ENCODE measurements at regions not wholly inside any gene's neighbourhood (a gene's known extent, or its start where the extent isn't known, plus 50 kb on each side); places are given as distances from the start of the nearest gene placed in this dataset.

GRCh38 chr5:114221807-114222206, 140.1 kb upstream of the KCNN2 start:
- dilution Hi-C loops (cut with HindIII; ENCODE audit: low sequenced_read_pairs, unreplicated experiment) = no loop called here
- Histone ChIP-seq H3K9me1 (ENCODE audit: insufficient read depth, low read length) (no peaks in the 10 kb centered on the region), H2BK5ac (ENCODE audit: low read depth, low read length, poor library complexity, severe bottlenecking) (peak overlapping the region; percentile 80), H3K4ac (ENCODE audit: low read depth, low read length) (no peak overlapping the region), H4K8ac (ENCODE audit: low read depth in 2 of 2, low read length in 2 of 2) (peak overlapping the region; percentile 39 to 54; a peak in 2 of 4 replicates), H3K79me1 (ENCODE audit: low read depth in 1 of 2, low read length in 2 of 2) (no peaks in the 10 kb centered on the region), H3K36me3 (ENCODE audit: control insufficient read depth, insufficient read depth, low read length) (no peaks in the 10 kb centered on the region), H2AFZ (replicated peaks; ENCODE audit: low read length, poor library complexity) (no peak overlapping the region), H3K9me3 (ENCODE audit: control insufficient read depth, insufficient read depth, low read length) (peaks cover 14% of the 10 kb centered on the region), H2BK15ac (ENCODE audit: low read depth, low read length) (no peak overlapping the region), H3K27ac (ENCODE audit: insufficient read depth, low read length) (no peak overlapping the region; the same call in 1 of the 2 replicates), H3K9ac (ENCODE audit: low read depth, low read length) (no peak overlapping the region), H2BK120ac (ENCODE audit: low read depth, low read length) (peak overlapping the region; percentile 57), H2AK5ac (ENCODE audit: low read depth, low read length) (no peak overlapping the region), H3K56ac (ENCODE audit: extremely low read depth, insufficient read depth, low read length) (no peak overlapping the region), H3K18ac (ENCODE audit: low read depth, low read length) (no peak overlapping the region), H3K4me1 (ENCODE audit: control insufficient read depth, insufficient read depth, low read length) (peaks cover 4% of the 10 kb centered on the region; the same call in 1 of the 2 replicates), H2AK9ac (replicated peaks; ENCODE audit: low read depth, low read length, poor library complexity) (no peak overlapping the region), H3K23ac (ENCODE audit: low read depth, low read length) (no peak overlapping the region), H4K91ac (ENCODE audit: insufficient read depth, low read depth, low read length) (no peak overlapping the region), H3K27me3 (ENCODE audit: control insufficient read depth, insufficient read depth, low read length) (no peaks in the 10 kb centered on the region), H3K4me3 (ENCODE audit: insufficient read depth, low read depth, low read length) (no peak overlapping the region), H3K14ac (replicated peaks; ENCODE audit: low read depth, low read length) (no peak overlapping the region), H2BK20ac (ENCODE audit: low read depth, low read length) (no peak overlapping the region; the same call in 1 of the 2 replicates), H3K4me2 (ENCODE audit: low read depth, low read length) (no peak overlapping the region), H4K20me1 (ENCODE audit: insufficient read depth, low read length) (no peaks in the 10 kb centered on the region), H4K5ac (ENCODE audit: low read depth, low read length) (no peak overlapping the region)
- peak; percentile 50 for DNase-seq
- TF ChIP-seq MAFK (IDR thresholded peaks at IDR 0.05; ENCODE audit: low read depth, low read length) = no peak
- TF ChIP-seq CEBPB (IDR thresholded peaks at IDR 0.05; ENCODE audit: low read depth, low read length) = peak; percentile 63; the same call in 1 of the 2 replicates
- peak; percentile 35; the same call in 1 of the 2 replicates for ATAC-seq (ENCODE audit: low read depth)
- no CpG with 5 or more reads among the region's 1 CpG for WGBS, 2 experiments (ENCODE audit: extremely low coverage in 2 of 2, insufficient read length in 1 of 2)
- ChIA-PET POLR2A (ENCODE audit: unreplicated experiment) (no interaction called here), CTCF (no interaction called here)
- no TSS peak for BruUV-seq (replicated peaks)
- intact Hi-C loops (cut with micrococcal nuclease) = no loop called here
- in situ Hi-C loops (cut with MboI; ENCODE audit: low sequenced_read_pairs) = no loop called here
